Retinal pigment epithelial cell (primary cell): ENCODE measurements at regions not wholly inside any gene's neighbourhood (a gene's known extent, or its start where the extent isn't known, plus 50 kb on each side); places are given as distances from the start of the nearest gene placed in this dataset.

ENCODE experiments used
- DNase-seq: peaks from one replicate; pipeline ENCODE4 v3.0.0-alpha.2; 2010; ENCODE audit warnings: low read depth
- H3K4me3 ChIP-seq: 2 replicates; pipeline ENCODE4 v1.5.1; 2011; ENCODE audit warnings: mild to moderate bottlenecking, low read length, control low read depth, moderate library complexity
- CTCF ChIP-seq: conservative IDR thresholded peaks from 2 replicates; pipeline ENCODE4 v1.5.1; 2011; ENCODE audit warnings: low read depth, low read length, control low read depth, inconsistent platforms

- TF ChIP-seq CTCF, result no peak
These were observed 158.7 kb upstream of the RAI14 start for GRCh38 chr5:34497470-34497808.

GRCh38 chr5:34498572-34498971, 157.6 kb upstream of the RAI14 start:
- DNase-seq, result no peak
- H3K4me3 ChIP-seq, result no peak overlapping the region
- no peak for TF ChIP-seq CTCF

More at GRCh38 chr5:34497470-34497808, 158.7 kb upstream of the RAI14 start:
- no peak overlapping the region for H3K4me3 ChIP-seq
- DNase-seq, result no peak

- DNase-seq, result peak; percentile 78
- no peak for TF ChIP-seq CTCF
- no peak overlapping the region for H3K4me3 ChIP-seq
These were observed 157.0 kb upstream of the RAI14 start for GRCh38 chr5:34499001-34499734.

DNA sequence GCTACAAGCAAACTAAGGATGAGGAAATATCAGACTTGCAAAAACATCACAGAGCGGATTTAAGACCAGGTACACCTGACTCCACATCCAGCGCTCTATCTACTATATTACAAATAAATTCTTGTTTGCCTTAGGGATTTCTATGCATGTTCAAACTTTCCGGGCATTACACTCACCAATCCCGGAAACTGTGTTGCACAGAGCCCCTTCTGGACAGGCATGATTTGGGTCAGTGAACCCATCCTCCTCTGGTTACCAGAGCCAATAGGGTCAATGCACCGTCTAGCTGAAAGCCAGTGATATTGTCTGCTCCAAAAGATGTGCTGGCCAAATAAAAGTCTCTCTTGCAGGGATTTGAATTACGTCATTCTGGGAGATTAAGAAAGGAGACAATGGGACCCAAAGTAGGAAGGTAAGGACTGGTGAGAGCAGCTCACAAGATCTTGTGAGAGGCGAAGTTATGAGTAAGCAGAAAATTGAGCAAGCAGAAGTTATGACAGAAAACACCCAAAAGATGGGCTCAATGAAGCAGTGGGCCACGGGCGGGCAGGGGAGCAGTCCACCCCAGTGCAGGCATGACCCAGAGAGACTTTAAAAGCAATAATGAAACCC, 155.8 kb upstream of the RAI14 start:
- TF ChIP-seq CTCF, result no peak
- no peak for DNase-seq

GRCh38 chr5:34501016-34501415, 155.1 kb upstream of the RAI14 start:
- no peak for TF ChIP-seq CTCF
- no peak overlapping the region for H3K4me3 ChIP-seq
- no peak for DNase-seq

More for the DNA sequence above, 155.8 kb upstream of the RAI14 start:
- no peak overlapping the region for H3K4me3 ChIP-seq

DNA sequence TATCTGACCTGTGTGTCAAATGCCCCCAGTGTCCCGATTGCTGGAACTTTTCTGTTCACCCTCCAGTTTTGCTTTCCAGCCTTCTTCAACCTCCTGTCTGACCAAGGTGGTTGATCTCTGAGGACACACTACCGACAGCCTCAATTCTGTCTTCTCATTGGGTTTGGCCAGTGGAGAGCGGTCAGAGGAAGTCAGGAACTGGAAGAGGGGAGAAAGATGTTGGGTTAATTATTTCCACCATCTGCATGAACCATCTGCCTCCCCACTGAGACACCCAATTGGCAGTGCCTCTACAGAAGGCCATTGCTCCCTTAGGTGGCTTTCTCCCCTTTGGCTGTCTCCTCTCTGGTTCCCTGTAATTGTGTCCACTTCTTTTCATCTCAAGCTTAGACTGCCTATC, 154.3 kb upstream of the RAI14 start:
- no peak overlapping the region for H3K4me3 ChIP-seq
- no peak for TF ChIP-seq CTCF
- no peak for DNase-seq

DNA sequence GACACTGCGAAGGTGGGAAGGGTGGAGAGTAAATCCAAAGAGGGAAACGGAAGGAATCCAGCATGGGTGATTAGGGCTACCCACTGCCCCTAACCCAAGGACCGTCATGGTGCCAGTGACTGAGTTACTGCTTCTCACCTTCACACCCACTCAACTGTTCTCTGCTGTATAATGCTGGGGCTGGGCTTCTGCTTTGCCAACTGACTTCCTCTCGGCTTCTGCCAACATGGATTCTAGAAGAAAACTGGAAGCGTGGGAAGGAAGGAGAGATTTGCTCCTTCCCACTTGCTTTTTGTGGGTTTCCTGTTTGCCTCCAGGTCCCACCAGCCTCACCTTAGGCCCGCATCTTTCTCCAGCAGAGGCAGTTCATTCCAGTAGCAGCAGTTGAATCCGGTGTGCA, 153.5 kb upstream of the RAI14 start:
- H3K4me3 ChIP-seq, result no peak overlapping the region
- TF ChIP-seq CTCF, result no peak
- DNase-seq, result no peak
